K562 (cell line): ENCODE measurements at regions not wholly inside any gene's neighbourhood (a gene's known extent, or its start where the extent isn't known, plus 50 kb on each side); places are given as distances from the start of the nearest gene placed in this dataset.

Experiments used
- ATAC-seq: fragments of 200-7000 bp; cut with Tn5 transposase; 3 replicates; pipeline ENCODE4 v1.9.1; 2020; ENCODE audit warnings: moderate library complexity
- BruUV-seq: library from RNA; stranded (reverse); fragments of 400-500 nt; replicated peaks from 2 replicates; lab custom pipeline; 2021; lab: Mats Ljungman, UMichigan
- CTCF ChIA-PET: fragments of 300-600 bp; formaldehyde crosslinking; extraction: SDS; loops from one replicate; lab custom pipeline; 2021; ENCODE audit warnings: low intra/inter-chr PET ratio; lab: Yijun Ruan, JAX
- POLR2A ChIA-PET: fragments of 300-600, 350-650 bp; sonication (Branson Sonifier 250); formaldehyde crosslinking; extraction: SDS; loops from one replicate; lab custom pipeline; 2021; ENCODE audit warnings: antibody characterized with exemption, inconsistent platforms; lab: Yijun Ruan, JAX
- DNase-seq, 4 experiments: peaks; one replicate each; pipeline versions ENCODE4 v3.0.0 to v3.0.0-alpha.2; 2011 to 2018; ENCODE audit warnings: low spot score in 3 of 4, mixed read lengths in 3 of 4; ENCODE audit errors: extremely low read depth in 1 of 4
- FAIRE-seq: peaks from 2 replicates; lab custom pipeline; 2011; peaks lifted over from hg19 to GRCh38; lab: Jason Lieb, UNC
- H2AFZ ChIP-seq: 2 replicates; pipeline ENCODE4 v1.6.0; 2011; ENCODE audit warnings: low read depth, low read length, control low read depth, inconsistent platforms
- H3K27ac ChIP-seq: fragments of 200-600 bp; 3 replicates; pipeline ENCODE4 v1.8.0; 2011; ENCODE audit warnings: low read depth, mild to moderate bottlenecking, control low read depth, inconsistent platforms, low read length, moderate library complexity, mixed read lengths; ENCODE audit errors: extremely low read depth
- H3K27me3 ChIP-seq, 2 experiments: fragments of 300-600 bp in 1 of 2; 2 replicates in 1 of 2; 3 replicates in 1 of 2; pipeline versions ENCODE4 v1.6.0 to v1.8.0; 2011; ENCODE audit warnings: inconsistent platforms in 2 of 2, low read length in 2 of 2, mild to moderate bottlenecking in 1 of 2, mixed read lengths in 1 of 2, moderate library complexity in 1 of 2; ENCODE audit not compliant: control insufficient read depth in 2 of 2, insufficient read depth in 2 of 2
- H3K36me3 ChIP-seq: fragments of 300-600 bp; 3 replicates; pipeline ENCODE4 v1.8.0; 2011; ENCODE audit warnings: mild to moderate bottlenecking, low read length, inconsistent platforms; ENCODE audit not compliant: control insufficient read depth, insufficient read depth
- H3K4me1 ChIP-seq, 2 experiments: fragments of 200-600 bp in 1 of 2; replicated peaks in 1 of 2; 2 replicates in 1 of 2; 3 replicates in 1 of 2; pipeline versions ENCODE4 v1.5.1 to v1.8.0; 2011; ENCODE audit warnings: inconsistent platforms in 2 of 2, low read length in 2 of 2, mild to moderate bottlenecking in 1 of 2, mixed read lengths in 1 of 2, moderate library complexity in 1 of 2; ENCODE audit not compliant: control insufficient read depth in 2 of 2, insufficient read depth in 2 of 2
- H3K4me2 ChIP-seq: 2 replicates; pipeline ENCODE4 v1.6.1; 2011; ENCODE audit warnings: low read length, control low read depth, inconsistent platforms, mixed read lengths; ENCODE audit not compliant: insufficient read depth
- H3K4me3 ChIP-seq: fragments of 200-600 bp; sonication (generic), shearing (Covaris generic); 2 replicates; pipeline ENCODE4 v1.5.1; 2016; ENCODE audit warnings: control low read depth, inconsistent platforms
- H3K79me2 ChIP-seq: fragments of 200-600 bp; 3 replicates; pipeline ENCODE4 v1.8.0; 2011; ENCODE audit warnings: low read length, inconsistent platforms; ENCODE audit not compliant: control insufficient read depth, insufficient read depth
- H3K9ac ChIP-seq, 2 experiments: 2 replicates each; pipeline versions ENCODE4 v1.6.0 to v1.6.1; 2011; ENCODE audit warnings: low read depth in 2 of 2, low read length in 2 of 2, control low read depth in 1 of 2, inconsistent platforms in 1 of 2, mild to moderate bottlenecking in 1 of 2, mixed read lengths in 1 of 2; ENCODE audit not compliant: insufficient read depth in 1 of 2
- H3K9me1 ChIP-seq: one replicate; pipeline ENCODE4 v1.6.0; 2011; ENCODE audit warnings: inconsistent platforms, mild to moderate bottlenecking, low read length, moderate library complexity; ENCODE audit not compliant: control insufficient read depth, insufficient read depth
- H3K9me3 ChIP-seq: replicated peaks from 2 replicates; pipeline ENCODE4 v1.5.1; 2011; ENCODE audit warnings: low read depth, low read length, inconsistent platforms; ENCODE audit not compliant: control insufficient read depth, insufficient read depth
- H4K20me1 ChIP-seq: replicated peaks from 2 replicates; pipeline ENCODE4 v1.6.1; 2011; ENCODE audit warnings: low read length, inconsistent platforms, mixed read lengths; ENCODE audit not compliant: control insufficient read depth, insufficient read depth
- BHLHE40 ChIP-seq: IDR thresholded peaks from 2 replicates; pipeline ENCODE4 v1.6.1; 2011; ENCODE audit warnings: low read length, improper control_type of control experiment
- CREBBP ChIP-seq: IDR thresholded peaks from one replicate; pipeline ENCODE4 v1.6.1; 2012; ENCODE audit warnings: low read depth, mild to moderate bottlenecking, control low read depth, inconsistent platforms, low read length
- HNRNPLL ChIP-seq: fragments of 200-400 bp; formaldehyde crosslinking; IDR thresholded peaks from 2 replicates; pipeline ENCODE4 v1.6.1; 2017; ENCODE audit warnings: low read length, low read depth, mild to moderate bottlenecking; ENCODE audit not compliant: poor library complexity, severe bottlenecking
- MCM5 ChIP-seq: fragments of 450-650 bp; IDR thresholded peaks from 2 replicates; pipeline ENCODE4 v1.6.1; 2016; ENCODE audit warnings: low read depth
- PHF8 ChIP-seq: fragments of 200-600 bp; sonication (generic); IDR thresholded peaks from 2 replicates; pipeline ENCODE4 v1.6.1; 2012; ENCODE audit warnings: mixed run types, mild to moderate bottlenecking, inconsistent platforms, low read length, moderate library complexity, borderline replicate concordance
- POLR3A ChIP-seq: IDR thresholded peaks from 2 replicates; pipeline ENCODE4 v1.6.1; 2011; ENCODE audit warnings: borderline replicate concordance, mild to moderate bottlenecking, moderate library complexity; ENCODE audit not compliant: insufficient read length, insufficient read depth; ENCODE audit errors: extremely low read depth
- STAT5B ChIP-seq: fragments of 250-450 bp; sonication (Bioruptor Pico); IDR thresholded peaks from 2 replicates; pipeline ENCODE4 v1.8.0; 2021; ENCODE audit warnings: mild to moderate bottlenecking, inconsistent platforms
- TRIM24 ChIP-seq, 2 experiments: fragments of 450-650 bp; IDR thresholded peaks; 2 replicates each; pipeline ENCODE4 v1.6.1; 2016
- ZNF57 ChIP-seq: fragments of 450-650 bp; formaldehyde crosslinking; IDR thresholded peaks from 2 replicates; pipeline ENCODE4 v1.4.0; 2020; ENCODE audit warnings: mild to moderate bottlenecking, moderate library complexity
- WGBS: fragments of 100-300 bp; shearing (Covaris generic); methylation state at CpG from one replicate; pipeline ENCODE4 v1.1.6; 2016; ENCODE audit warnings: low coverage, mixed read lengths; ENCODE audit not compliant: insufficient coverage; ENCODE audit errors: missing lambda C conversion rate; 5-methylcytosine and 5-hydroxymethylcytosine counted together
- in situ Hi-C: fragments of 300-500 bp; cut with MboI; formaldehyde crosslinking; loops from 4 replicates; pipeline ENCODE4 v1.15.0; 2018; ENCODE audit warnings: inconsistent platforms, mixed read lengths
- intact Hi-C: fragments of 100-400 bp; cut with micrococcal nuclease; formaldehyde crosslinking; loops from 2 replicates; pipeline ENCODE4 v1.14.2; 2022
- TF ChIP-seq, protein P1 (sequence below): sonication (generic); formaldehyde crosslinking; IDR thresholded peaks from 2 replicates; pipeline ENCODE4 v1.8.0; 2022; ENCODE audit warnings: mild to moderate bottlenecking, missing genetic modification reagents
- TF ChIP-seq, protein P2 (sequence below): fragments of 250-450 bp; sonication (Bioruptor Pico); IDR thresholded peaks from 2 replicates; pipeline ENCODE4 v1.5.0; 2021

DNA sequence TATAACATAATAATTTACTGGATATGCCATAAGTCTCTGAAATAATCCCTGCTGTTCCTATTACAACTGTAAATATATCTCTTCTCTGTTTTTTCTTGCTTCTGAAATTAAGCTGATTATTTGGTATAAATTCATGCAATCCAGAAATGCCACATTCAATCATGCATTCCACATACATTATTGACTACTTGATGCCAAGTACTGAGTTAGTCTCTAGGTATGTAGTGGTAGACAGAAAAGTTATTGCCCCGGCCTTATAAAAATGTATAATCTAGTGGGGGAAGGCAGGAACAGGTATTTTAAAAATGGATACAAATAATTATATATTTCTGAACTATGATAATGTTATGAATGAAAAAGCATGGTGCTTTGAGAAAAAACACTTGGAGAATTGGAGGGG is 338.6 kb upstream of the SNX7 start (continued):
- TF ChIP-seq HNRNPLL (no peak), PHF8 (no peak), POLR3A (no peak), STAT5B (CRISPR knock-in tag) (no peak), ZNF57 (CRISPR knock-in tag) (no peak), TRIM24 (IDR thresholded peaks at IDR 0.05) (no peak)
- TF ChIP-seq, all 486 proteins: peak for 0

DNA sequence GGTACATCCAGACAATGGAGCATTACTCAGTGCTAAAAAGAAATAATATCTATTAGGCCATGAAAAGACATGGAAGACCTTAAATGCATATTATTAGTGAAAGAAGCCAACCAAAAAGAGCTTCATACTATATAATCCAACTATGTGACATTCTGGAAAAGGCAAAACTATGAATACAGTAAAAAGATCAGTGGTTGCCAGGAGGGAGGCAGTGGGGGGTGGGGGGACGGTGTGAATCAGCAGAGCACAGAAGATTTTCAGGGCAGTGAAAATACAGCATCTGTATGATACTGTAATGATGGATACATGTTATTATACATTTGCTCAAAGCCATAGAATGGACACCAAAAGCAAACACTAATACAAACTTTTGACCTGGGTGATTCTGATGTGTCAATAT is 339.4 kb upstream of the SNX7 start:
- Histone ChIP-seq H3K36me3 (no peaks in the 10 kb centered on the region), H3K4me2 (no peak overlapping the region), H3K4me1 (no peaks in the 10 kb centered on the region), H4K20me1 (no peaks in the 10 kb centered on the region), H3K9me1 (no peaks in the 10 kb centered on the region), H3K9ac (no peak overlapping the region), H3K79me2 (no peaks in the 10 kb centered on the region), H3K27me3 (no peaks in the 10 kb centered on the region), H2AFZ (no peak overlapping the region), H3K4me3 (no peak overlapping the region), H3K27ac (no peak overlapping the region), H3K9me3 (no peaks in the 10 kb centered on the region)
- FAIRE-seq (no peak), ATAC-seq (no peak), DNase-seq (no peak)
- WGBS, result 0% methylated on average over 1 of the region's 1 CpG
- in situ Hi-C loops, result no loop called here
- POLR2A ChIA-PET, result no interaction called here
- CTCF ChIA-PET, result no interaction called here
- BruUV-seq, result no TSS peak
- TF ChIP-seq MCM5, result no peak
- TF ChIP-seq, protein P1, sequence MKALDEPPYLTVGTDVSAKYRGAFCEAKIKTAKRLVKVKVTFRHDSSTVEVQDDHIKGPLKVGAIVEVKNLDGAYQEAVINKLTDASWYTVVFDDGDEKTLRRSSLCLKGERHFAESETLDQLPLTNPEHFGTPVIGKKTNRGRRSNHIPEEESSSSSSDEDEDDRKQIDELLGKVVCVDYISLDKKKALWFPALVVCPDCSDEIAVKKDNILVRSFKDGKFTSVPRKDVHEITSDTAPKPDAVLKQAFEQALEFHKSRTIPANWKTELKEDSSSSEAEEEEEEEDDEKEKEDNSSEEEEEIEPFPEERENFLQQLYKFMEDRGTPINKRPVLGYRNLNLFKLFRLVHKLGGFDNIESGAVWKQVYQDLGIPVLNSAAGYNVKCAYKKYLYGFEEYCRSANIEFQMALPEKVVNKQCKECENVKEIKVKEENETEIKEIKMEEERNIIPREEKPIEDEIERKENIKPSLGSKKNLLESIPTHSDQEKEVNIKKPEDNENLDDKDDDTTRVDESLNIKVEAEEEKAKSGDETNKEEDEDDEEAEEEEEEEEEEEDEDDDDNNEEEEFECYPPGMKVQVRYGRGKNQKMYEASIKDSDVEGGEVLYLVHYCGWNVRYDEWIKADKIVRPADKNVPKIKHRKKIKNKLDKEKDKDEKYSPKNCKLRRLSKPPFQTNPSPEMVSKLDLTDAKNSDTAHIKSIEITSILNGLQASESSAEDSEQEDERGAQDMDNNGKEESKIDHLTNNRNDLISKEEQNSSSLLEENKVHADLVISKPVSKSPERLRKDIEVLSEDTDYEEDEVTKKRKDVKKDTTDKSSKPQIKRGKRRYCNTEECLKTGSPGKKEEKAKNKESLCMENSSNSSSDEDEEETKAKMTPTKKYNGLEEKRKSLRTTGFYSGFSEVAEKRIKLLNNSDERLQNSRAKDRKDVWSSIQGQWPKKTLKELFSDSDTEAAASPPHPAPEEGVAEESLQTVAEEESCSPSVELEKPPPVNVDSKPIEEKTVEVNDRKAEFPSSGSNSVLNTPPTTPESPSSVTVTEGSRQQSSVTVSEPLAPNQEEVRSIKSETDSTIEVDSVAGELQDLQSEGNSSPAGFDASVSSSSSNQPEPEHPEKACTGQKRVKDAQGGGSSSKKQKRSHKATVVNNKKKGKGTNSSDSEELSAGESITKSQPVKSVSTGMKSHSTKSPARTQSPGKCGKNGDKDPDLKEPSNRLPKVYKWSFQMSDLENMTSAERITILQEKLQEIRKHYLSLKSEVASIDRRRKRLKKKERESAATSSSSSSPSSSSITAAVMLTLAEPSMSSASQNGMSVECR (CRISPR knock-in tag), result no peak
- TF ChIP-seq BHLHE40, result no peak
- TF ChIP-seq CREBBP, result no peak
- TF ChIP-seq, protein P2, sequence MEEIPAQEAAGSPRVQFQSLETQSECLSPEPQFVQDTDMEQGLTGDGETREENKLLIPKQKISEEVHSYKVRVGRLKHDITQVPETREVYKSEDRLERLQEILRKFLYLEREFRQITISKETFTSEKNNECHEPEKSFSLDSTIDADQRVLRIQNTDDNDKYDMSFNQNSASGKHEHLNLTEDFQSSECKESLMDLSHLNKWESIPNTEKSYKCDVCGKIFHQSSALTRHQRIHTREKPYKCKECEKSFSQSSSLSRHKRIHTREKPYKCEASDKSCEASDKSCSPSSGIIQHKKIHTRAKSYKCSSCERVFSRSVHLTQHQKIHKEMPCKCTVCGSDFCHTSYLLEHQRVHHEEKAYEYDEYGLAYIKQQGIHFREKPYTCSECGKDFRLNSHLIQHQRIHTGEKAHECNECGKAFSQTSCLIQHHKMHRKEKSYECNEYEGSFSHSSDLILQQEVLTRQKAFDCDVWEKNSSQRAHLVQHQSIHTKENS (CRISPR knock-in tag), result no peak
- intact Hi-C loops, result no loop called here
